Kidney capillary endothelial cell (primary cell): ENCODE measurements at regions not wholly inside any gene's neighbourhood (a gene's known extent, or its start where the extent isn't known, plus 50 kb on each side); places are given as distances from the start of the nearest gene placed in this dataset.

Source experiments
- DNase-seq: peaks from one replicate; pipeline ENCODE4 v3.0.0-alpha.2; 2018; ENCODE audit warnings: low spot score

DNA sequence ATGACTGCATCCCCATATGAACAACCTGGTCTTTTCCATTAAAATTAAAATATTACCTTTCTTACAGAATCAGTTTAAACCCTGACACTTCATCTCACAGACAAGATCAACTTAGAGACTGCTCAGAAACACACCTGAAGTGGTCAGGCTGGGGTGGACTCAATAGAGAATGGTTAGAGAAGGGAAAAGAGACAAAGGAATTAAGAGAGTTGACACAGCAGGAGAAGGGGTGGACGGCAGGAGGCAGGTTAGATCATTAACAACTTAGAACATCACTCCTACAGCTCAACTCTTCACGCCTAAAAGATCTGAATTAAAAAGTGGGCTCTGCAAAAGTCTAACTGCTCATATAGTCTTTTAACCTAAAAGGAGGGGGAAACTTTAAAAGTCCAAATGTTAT, 157.7 kb upstream of the COL1A2 start:
- no peak for DNase-seq

DNA sequence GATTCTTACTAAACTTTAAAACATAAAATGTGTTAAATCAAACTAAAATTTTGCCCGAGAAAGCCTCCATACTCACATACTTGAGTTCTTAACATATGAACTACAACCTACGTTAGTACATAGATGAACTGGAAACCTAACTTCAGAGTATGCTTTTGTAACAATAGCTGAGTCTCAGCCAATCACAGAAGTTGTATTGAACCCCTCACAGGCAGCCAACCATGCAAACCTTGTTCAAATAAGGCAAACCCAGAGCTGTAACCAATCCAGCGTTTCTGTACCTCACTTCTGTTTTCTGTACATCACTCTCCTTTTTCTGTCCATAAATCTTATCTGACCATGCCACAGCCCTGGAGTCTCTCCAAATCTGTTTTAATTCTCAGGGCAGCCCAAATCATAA, 157.3 kb upstream of the COL1A2 start:
- no peak for DNase-seq

DNA sequence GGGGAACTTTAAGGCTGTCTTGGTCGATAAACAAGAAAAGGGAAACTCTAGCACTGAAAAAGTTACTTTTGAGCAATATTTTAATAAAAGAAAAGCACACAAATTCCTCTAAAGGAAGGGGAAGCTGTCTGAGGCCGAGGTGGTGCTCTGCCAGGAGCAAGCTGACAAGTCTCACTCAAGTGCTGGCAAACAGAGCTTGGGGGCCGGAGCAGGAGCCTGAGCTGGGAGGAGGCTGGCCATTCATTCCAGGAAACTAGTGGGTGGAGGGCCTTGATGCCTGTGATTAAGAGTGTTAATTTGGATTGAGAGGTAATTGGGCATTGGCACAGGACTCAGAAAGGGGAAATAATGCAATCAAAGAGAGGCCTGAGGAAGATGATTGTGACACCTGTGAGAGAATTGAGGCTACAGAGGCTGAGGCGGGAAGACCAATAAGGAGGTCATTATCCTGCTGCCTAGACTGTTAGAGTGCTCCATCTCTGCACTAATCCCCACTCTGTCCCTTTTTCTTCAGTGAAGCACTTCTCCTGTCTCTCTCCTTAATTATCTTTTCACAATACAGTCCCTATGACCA, 154.9 kb upstream of the COL1A2 start:
- no peak for DNase-seq

DNA sequence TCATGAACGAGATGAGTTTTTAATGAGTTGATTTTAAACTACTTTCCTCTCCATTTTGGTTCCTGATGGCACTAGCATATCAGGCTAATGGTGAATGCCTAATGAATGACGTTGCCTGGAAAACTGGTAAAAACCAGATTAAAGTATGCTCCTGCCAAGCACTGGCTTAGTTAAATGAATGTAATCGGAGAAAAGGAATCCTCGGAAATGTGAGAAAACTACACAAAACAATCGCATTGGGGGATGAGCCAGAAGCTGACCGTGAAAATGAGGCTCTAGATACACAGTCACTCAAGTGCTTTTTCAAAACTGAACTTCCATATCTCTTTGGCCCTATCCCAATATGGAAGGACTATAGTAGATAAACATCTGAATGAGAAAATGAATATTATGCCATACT, 153.8 kb upstream of the COL1A2 start:
- no peak for DNase-seq

DNA sequence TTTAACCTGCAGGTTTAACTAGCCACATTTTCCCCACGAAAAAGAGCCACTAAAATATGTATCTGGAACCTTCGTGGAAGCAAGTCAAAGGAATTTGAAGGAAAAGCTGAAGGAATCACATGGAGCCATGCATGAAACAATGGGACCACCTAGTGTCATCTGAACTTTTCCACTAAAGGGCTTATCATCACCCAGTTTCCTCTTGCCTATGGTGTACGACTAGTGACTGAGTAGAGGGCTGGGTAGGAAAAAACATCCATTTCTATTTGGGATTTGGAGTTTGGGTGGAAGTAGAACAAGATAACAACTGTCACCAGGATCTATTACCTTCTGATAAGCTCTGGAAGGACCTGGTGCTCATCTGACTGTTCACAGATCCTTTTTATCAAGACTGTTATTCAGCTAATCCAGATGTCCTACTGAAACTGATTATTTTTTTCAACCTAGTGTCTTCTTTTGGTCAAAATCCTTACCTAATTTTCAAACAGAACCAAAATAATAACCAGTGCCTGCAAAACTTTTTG, 153.2 kb upstream of the COL1A2 start:
- no peak for DNase-seq

DNA sequence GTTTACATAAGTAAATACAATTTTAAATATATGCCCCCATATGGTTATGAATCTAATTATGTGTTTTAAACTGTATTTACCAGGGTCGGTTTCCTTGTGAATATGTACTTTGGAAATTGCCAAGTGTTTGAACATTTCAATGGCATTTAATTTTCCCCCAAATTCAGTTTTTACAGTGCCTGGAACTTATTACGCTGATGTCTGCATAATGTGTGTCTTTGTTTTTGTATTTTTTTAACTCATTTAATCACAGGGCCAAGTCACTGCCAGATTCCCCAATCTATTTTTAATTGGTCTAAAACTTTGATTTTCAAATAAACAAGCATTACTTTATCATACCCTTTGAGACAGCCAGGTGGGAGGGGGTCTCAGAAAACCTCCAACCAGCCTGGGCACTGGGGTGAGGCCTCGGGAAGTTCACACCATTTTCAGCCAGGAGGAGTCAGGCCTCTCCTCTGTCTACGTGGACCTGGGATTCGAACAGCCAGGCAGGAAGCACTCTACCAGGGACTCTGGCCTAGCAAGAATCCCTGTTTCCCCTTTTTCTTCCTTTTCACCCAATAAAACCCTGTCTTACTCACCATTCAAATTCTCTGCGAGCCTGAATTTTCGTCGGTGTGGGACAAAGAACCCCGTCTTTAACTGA, 151.5 kb upstream of the COL1A2 start:
- no peak for DNase-seq

DNA sequence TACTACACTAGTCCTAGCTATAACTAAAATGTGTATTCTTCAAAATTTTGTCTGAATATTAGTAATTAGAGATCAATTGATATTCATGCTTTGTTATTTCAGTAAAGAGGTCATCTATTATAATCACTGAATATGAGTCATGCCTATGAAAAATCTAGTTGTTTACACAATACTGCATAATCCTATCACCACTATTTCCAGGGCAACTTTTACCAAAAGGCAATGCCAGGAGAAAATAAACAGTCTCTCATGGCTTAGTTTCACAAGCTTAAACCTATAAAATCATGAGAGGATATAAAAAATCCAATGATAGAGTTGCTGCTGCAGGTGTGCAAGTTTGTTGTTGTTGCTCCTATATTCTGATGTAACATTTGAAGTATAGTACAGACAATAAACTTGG, 149.9 kb upstream of the COL1A2 start:
- no peak for DNase-seq

DNA sequence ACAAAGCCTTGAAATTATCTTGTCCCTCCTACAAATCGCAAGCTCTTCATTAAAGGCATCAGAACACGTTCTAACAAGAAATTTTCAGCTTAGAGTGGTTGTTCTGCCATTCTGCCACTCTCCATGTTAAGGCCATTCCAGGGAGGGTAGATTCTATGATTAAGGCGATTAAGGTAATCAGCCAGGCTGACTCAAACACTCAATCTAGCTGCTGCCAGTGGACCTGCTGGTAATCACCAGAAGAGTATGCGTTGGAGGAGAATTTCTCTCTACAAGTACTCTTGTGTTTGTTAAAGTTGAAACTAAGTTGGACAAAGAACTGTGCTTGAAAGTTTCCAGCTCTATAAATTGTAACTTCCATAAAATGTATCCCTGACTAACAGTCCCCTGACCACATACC, 149.2 kb upstream of the COL1A2 start:
- DNase-seq, result no peak

DNA sequence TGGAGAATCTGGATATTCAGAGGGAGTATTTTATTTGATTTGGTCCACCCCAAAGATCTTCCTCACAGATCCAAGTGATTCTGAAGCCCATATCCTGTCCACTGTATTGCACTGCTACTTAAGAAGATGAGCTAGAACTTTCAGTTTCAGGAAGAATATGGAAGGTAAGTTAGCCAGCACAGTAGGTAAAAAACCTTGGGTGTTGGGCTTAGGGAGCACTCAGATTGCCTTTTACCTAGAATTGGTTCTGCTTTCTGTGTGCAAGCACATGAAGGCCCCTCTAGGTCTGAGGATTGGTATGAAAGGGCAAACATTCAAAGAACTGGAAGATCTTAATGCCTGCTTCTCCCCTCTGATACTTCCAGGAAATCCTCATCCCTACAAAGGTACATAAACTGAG, 146.7 kb upstream of the COL1A2 start:
- no peak for DNase-seq

DNA sequence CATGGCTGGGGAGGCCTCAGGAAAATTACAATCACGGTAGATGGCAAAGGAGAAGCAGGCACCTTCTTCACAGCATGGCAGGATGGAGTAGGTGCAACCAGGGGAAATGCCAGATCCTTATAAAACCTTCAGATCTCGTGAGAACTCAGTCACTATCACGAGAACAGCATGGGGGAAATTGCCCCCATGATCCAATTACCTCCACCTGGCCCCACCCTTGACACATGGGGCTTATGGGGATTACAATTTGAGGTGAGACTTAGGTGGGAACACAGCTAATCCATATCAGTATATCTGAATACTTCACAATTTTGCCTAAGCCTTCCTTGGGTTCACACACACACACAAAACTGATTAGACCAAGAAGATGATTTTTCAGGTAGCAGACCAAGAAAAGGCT, 145.1 kb upstream of the COL1A2 start:
- no peak for DNase-seq

DNA sequence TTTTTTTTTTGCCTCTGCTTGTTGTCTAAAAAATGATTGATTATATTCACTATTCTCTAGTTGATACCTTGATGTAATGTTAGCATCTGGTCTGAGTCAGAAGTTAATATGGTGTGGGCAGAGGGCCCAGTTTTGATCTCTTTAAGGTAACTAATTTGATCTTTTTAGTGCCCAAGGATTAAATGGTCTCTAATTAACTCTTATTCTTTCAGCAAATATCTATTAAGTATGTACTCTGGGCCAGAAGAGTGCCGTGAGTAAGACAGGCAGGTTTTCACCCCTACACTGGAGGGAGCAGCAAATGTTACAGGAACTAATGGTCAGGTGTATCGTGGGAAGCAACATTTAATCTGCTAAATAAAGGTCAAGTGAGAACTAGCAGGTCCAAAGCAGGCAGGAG, 144.6 kb upstream of the COL1A2 start:
- DNase-seq, result no peak

DNA sequence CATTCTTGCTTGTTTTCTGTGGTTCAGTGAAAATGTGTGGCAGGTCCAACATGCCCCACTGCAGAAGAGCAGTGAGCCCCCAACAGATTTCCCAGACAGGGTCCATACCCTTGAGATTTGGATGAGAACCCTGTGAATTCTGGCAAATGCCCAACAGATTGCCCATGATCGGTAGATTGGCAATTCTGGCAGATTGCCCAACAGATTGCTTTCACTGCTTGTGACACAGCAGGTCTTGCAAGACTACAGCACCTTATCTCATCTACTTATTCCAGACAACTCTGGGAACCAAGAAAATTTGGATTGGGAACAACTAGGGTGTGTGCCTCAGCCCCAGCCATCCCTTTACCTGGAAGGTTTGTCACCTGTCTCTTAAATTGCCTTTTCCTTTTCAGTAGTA, 143.7 kb upstream of the COL1A2 start:
- no peak for DNase-seq

DNA sequence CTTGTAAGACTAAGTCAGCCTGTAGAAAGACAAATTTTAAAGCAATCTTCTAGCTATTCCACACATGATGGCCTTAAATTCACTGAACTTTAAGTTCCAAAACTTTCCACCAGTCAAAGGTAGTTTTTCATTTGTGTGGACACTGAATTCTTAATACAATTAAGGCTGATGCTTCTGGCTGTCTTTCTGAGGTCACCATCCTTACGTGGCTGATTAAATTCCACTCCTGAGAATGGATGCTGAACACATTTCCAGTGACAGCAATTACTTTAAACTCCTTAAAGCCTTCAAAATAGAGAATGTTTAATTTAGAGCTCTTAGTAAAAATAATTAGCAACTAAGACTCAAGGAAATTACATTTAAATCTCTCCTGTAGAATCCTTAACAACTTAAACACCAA, 142.6 kb upstream of the COL1A2 start:
- no peak for DNase-seq

DNA sequence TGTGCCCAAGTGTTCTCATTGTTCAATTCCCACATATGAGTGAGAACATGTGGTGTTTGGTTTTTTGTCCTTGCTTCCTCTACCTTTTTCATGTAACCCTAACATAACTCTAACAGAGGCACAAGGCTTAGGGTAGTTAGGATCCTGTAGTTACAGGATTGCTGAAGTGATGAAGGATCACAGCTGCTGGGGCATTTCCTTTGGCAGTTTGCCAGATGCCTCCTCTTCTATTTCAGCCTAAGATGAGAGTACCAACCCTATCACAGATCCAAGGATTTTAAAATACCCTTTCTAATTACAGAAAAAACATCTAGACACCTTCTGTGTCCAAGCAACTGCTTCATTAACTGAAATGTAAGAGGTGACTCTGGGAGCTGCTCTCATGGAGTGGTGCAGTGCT, 141.7 kb upstream of the COL1A2 start:
- no peak for DNase-seq

DNA sequence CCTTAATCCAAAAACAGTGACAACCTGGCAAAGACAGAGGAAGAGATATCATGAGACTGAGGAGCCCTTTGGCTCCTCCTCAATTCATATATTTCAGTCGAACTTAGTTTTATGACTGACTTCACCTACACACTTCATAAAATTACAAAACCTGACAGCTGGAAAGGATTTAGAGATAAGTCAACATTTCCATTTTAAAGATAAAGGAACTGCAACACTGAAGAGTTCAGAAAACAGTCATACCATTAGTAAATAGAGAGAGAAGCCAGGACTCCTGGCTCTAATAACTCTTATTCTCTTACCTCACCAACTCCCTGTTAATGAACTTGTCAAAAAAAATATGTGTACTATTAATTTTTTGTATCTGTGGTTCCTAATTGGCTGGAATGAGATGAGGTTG, 141.0 kb upstream of the COL1A2 start:
- DNase-seq, result no peak

DNA sequence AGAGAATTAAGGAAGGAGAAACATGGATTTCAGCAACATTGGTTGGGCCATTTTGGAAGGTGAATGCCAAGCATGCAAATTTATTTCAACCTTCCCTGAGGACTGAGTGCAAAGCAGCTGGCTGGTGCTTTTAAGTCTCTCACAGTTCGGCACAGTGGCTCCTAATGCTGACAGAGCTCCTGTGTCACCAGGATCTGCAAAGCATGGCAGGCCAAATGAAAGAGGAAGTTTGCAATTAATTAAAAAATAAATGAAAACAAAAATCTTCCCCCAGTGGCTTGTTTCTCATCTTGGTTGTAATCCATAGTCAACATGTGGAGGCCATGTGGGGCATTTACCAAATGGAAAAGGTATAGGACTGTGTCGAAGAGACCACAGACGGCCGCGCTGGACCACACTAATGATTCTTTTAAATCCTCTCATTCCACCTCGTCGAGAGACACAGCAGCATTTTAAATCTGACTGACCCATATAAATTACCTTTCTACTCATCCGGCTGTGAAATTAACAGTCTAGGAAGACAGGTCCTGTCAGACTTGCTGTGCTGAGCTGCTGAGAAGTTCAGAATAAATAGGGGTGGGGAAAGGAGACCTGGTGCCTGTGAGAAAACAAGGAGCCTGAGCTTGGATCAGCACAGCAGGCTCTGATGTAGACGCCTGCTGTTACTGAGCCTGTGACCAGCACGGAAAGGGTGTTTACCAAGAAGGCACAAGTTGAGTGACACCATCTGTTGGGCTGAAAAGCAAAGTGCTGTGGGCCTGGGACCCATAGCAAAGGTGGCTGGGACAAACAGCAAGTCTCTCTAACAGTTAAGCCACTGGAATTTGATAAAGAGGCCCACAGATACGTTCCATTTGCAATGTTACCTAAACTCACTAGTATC, 136.0 kb upstream of the COL1A2 start:
- DNase-seq, result no peak

DNA sequence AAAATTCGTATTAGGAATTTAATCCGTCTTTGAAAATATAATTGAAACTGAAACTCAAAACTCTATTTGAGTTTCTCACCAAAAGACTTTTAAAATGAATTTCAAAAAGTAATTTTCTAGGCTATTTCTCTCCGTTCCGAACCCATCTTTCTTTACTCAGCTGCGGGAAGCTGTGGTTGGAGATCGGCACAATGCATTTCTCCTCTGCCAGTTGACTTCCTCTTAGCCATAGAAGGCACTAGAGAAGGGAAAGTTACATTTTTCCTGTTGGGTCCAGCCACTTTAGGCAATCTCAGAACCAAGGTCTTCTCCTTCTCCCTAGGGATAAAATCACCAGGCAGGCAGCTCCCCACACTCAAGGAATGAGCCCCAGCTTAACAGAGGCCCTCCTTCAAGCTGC, 133.6 kb upstream of the COL1A2 start:
- DNase-seq, result no peak

DNA sequence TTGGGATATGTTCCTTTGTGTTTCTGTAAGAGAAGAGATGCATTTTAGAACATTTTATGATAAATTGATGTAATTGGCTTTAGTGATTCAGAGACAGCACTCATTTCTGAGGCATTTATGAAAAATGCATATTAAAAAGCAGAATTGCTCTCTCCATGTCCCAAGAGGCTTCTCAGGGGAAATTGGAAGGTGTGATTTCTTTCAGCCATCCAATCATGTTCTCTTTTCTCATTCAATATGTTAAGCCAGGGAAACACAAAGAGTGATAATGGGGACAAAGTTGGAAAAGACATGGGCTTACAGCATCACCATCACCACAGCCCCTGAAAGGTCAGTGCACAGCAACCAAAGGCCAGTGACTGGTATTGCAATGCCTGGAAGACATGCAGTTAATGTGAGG, 129.9 kb upstream of the COL1A2 start:
- no peak for DNase-seq

DNA sequence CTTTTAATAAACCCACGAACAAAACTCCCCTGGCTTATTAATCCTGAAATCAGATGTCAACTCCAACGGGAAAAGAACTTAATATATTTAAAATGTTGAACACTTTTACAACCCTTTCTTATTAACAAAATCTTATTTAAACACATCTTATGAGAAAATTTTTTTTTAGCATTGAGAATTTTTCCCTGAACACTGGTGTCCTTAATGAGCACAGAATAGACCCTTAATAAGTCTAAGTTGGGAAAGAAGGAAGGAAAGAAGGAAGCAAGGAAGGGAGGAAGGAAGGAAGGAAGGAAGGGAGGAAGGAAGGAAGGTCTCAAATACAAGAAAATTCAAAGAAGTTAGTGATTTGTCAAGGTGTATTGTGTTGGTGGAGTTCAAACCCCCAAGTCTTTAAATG, 129.2 kb upstream of the COL1A2 start:
- DNase-seq, result no peak

DNA sequence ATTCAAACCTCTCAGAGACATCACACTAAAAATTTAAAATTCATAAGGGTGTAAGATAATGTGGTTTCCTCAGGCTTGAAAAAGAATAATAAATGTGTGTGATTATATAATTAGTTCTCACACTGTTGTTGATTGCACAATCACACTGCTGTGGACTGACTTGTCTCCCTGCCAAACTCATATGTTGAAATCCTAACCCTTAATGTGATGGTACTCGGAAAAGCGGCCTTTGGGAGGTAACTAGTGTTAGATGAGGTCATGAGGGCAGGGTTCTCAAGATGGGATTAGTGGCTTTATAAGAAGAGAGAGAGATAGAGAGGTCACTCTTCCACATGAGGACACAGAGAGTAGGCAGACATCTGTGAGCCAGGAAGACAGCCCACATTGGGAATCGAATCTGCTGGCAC, 128.5 kb upstream of the COL1A2 start:
- no peak for DNase-seq

DNA sequence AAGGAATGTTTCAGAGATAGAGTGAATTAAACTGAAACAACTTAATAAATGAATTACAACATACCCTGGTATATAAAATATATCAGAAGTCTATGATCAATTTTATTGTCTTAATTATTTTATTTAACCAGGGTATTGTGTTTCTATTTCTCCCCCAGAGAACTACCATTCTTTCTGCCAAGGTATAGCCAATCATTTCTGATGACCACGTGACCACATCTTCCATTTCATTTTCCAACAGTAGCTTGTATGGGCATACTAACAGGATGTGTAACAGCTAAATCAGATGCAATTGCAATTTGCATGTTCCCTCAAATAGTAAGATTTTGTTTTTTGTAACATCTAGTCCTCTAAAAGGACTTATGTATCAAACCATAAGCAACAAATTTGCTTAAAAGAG, 123.9 kb upstream of the COL1A2 start:
- DNase-seq, result no peak

DNA sequence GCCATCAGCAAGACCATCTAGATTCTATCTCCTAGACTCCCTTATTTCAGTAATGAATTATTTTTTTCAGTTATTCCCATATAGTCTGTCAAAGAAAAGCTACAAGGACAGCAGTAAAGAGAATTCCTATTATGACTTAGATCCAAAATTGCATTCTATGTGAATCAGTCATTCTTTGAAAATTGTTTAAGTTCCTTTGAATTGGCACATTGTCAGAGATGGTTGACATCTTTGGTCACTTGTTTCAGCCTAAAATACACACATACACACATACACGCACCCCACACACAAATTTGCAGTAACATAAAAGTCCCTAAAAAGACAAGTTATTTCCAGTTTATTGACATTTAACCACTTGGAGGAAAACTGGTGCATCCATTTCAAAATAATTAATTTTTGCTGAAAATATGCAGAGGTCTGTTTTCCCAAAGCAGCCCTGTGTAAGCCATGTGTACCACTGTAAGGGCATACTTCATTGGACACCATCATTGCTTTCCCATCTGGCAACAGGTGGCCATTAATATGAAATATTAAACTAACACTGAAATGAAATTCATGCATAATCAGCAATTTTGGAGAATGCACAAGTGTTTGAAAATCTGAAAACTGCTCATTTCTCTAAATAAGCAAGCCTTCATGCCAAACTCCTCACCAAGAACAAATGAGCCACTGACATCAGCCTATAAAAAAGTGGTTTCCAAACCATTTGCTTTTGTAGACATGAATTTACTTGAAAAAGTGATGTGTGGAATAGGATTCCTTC, 121.7 kb upstream of the COL1A2 start:
- no peak for DNase-seq

DNA sequence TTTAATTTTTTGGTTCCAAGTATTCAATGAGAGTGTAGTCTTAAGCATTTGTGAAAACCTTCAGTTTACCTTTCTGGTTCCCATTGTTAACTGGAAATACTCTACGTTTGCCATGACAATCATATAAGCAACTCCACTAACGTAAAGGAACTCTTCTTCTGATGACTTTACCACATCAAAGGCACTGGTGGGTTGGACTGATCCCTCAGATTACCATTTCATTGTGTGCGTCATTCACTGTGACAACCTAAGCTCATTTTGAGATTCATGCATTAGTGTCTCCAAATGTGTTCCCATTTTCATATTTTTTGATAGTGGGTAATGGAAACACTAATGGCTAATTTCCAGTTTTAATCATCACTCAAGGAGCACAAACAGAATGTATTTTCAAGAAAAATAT, 119.9 kb upstream of the COL1A2 start:
- no peak for DNase-seq
